ENCODE measurements at regions not wholly inside any gene's neighbourhood (a gene's known extent, or its start where the extent isn't known, plus 50 kb on each side); places are given as distances from the start of the nearest gene placed in this dataset.
"Not testable (repeated sequence)": the region's sequence is repeated elsewhere in the genome, so short reads cannot be mapped to it uniquely, and the experiment has no call there.

- DNase-seq (ENCODE audit: low spot score), result no peak
Observed at GRCh38 chr5:102048940-102049339, 247.1 kb downstream of the SLCO4C1 start.

DNA sequence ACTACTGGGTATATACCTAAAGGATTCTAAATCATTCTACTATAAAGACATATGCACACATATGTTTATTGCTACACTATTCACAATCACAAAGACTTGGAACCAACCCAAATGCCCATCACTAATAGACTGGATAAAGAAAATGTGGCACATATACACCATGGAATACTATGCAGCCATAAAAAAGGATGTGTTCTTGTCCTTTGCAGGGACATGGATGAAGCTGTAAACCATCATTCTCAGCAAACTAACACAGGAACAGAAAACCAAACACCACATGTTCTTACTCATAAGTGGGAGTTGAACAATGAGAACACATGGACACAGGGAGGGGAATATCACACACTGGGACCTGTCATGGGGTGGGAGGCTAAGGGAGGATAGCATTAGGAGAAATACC, 249.0 kb downstream of the SLCO4C1 start:
- DNase-seq (ENCODE audit: low spot score), result not testable (repeated sequence)

- no peak for DNase-seq (ENCODE audit: low spot score)
Observed at GRCh38 chr5:102040326-102040725, 255.8 kb downstream of the SLCO4C1 start.

GRCh38 chr5:102036927-102037326, 259.2 kb downstream of the SLCO4C1 start:
- no peak for DNase-seq (ENCODE audit: low spot score)

DNA sequence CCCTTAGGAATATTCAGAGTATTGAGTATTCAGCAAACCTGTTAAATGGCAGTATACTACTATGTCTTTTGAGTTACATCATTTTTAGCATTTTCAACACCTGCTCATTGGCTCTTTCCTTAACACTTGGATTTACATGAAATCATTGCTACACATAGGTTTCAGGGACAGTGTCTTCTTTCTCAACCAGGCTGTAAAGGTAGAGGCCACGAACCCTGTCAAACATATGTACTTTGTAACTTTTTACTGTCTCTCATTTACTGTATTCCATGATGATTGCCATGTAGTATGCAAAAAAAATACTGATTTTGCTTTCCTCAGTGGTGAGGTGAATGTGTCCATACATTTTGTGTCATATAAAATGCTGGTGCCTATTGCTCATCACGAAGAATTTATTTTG, 264.4 kb downstream of the SLCO4C1 start:
- DNase-seq (ENCODE audit: low spot score), result no peak

DNA sequence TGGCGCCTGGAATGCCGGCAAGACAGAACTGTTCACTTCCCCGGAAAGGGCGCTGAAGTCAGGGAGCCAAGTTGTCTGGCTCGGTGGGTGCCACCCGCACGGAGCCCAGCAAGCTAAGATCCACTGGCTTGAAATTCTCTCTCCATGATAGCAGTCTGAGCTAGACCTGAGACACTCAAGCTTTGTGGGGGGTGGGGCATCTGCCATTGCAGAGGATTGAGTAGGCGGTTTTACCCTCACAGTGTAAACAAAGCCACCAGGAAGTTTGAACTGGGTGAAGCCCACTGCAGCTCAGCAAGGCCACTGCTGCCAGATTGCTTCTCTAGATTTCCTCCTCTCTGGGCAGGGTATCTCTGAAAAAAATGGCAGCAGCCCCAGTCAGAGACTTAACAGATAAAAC, 277.4 kb downstream of the SLCO4C1 start:
- DNase-seq (ENCODE audit: low spot score), result no peak

DNA sequence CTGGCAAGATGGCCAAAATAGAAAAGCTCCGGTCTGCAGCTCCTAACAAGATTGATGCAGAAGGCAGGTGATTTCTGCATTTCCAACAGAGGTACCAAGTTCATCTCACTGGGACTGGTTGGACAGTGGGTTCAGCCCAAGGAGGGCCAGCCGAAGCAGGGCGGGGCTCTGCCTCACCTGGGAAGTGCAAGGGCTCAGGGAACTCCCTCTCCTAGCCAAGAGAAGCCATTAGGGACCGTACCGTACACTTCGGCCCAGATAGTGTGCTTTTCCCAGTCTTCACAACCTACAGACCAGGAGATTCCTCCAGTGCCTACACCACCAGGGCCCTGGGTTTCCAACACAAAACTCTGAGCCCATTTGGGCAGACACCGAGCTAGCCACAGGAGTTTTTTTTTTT, 277.8 kb downstream of the SLCO4C1 start:
- DNase-seq (ENCODE audit: low spot score), result no peak

DNA sequence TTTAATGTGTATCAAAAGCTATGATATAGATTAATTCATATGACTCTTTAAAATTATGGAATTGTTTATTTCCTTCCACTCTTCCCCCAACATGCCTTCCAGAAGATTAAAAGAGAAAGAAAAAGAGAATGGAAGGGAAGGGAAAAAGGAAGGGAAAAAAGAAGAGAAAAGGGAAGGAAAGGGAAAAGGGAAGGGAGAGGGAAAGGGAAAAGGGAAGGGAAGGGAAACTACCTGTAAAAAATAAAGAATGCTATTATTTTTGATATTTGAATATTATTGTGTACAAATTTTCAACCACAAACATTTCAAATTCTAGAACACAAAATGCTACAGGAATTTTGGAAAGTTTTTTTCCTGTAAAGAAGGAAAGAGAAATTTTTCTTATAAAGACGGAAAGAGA, 281.7 kb downstream of the SLCO4C1 start:
- DNase-seq (ENCODE audit: low spot score), result no peak

GRCh38 chr5:102010644-102011043, 285.4 kb downstream of the SLCO4C1 start:
- no peak for DNase-seq (ENCODE audit: low spot score)

GRCh38 chr5:101997235-101997634, 298.8 kb downstream of the SLCO4C1 start:
- DNase-seq (ENCODE audit: low spot score), result no peak

GRCh38 chr5:101995585-101995984, 300.5 kb downstream of the SLCO4C1 start:
- no peak for DNase-seq (ENCODE audit: low spot score)

DNA sequence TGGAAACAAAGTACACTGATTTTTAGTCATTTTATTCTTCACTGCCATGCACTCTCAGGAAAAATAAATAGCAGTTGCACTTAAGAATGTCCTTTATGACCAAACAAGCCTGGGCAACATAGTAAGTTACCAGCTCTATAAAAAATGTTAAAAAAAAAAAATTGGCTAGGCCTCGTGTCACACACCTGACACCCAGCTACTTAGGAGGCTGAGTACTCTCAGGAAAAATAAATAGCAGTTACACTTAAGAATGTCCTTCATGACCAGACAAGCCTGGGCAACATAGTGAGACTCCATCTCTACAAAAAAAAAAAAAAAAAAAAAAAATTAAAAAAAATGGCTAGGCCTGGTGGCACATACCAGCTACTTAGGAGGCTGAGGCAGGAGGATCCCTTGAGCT, 304.6 kb downstream of the SLCO4C1 start:
- DNase-seq (ENCODE audit: low spot score), result no peak

DNA sequence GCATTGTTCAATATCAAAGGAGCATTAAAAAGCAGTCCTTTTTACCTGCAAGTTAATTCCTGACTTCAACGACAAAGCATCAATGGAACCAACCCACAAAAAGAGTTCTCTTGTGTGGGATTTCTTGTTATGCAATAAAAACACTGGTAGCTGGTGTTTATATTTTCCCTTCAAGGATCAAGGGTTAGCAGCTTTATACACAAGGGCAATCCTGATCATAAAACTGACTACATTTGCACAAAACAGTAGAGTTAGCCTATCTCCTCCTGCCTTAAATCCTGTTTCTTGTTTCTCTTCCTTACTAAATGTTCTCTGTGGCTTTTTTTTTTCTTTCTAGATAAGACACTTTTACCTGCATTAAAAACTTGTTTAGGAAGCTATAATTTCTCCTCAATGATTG, 306.4 kb downstream of the SLCO4C1 start:
- no peak for DNase-seq (ENCODE audit: low spot score)

GRCh38 chr5:101977729-101978345, 318.2 kb downstream of the SLCO4C1 start:
- peak; percentile 34 for DNase-seq (ENCODE audit: low spot score)

- DNase-seq (ENCODE audit: low spot score), result no peak
Observed at GRCh38 chr5:101976933-101977332, 319.2 kb downstream of the SLCO4C1 start.

DNA sequence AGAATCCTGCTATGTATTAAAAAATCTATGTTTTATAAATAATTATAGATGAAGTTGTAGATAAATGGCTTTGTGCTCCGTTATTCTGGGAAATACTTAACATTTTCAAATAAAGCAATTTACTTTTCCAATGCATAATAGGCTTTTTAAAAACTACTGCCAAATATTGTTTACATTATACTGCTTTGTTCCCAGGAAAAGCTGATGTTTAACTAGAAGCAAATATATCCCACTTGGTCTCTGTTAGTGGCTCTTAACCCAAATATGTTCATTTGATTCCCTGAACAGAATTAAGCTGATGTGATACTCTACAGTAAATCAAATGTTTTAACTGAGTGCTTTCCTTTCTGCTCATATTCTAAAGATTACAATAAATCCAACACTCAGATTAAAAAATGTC, 326.3 kb downstream of the SLCO4C1 start:
- no peak for DNase-seq (ENCODE audit: low spot score)

- no peak for DNase-seq (ENCODE audit: low spot score)
Observed at GRCh38 chr5:101966476-101966875, 329.6 kb downstream of the SLCO4C1 start.

DNA sequence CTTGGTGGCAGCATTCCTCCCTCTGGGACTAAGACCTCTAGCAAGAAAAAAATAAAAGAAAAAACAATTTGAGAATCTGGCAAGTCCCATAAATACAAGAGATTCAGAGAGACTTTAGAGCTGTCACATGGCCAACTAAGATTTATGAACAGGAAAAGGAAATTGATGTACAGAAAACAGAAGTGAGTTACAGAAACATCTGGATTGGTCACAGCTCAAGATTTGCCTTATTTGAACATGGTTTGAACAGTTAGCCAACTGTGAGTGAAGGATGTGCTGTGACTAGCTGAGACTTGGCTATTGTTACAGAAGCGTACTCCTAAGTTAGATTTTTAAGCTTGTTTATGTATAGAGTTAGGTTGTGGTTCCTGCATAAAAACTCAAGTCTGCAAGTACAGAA, 340.2 kb downstream of the SLCO4C1 start:
- DNase-seq (ENCODE audit: low spot score), result no peak

DNA sequence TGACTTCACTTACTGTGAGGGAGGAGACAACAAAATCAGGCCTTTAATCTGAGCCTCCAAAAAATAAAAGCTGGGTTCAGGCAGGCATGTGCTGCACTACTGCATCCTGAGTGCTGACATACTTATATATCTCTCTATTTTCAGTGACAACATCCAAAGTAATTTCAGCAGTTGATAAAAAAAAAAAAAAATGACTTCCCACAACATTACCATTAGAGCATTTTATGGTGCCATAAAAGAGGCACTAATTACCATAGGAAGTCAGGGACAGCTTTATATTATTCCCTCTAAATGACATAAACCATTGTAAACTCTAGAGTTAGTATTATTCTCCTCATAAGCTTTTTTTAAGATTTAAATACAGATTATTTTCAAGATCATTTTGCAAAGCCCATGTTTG, 346.1 kb downstream of the SLCO4C1 start:
- no peak for DNase-seq (ENCODE audit: low spot score)

DNA sequence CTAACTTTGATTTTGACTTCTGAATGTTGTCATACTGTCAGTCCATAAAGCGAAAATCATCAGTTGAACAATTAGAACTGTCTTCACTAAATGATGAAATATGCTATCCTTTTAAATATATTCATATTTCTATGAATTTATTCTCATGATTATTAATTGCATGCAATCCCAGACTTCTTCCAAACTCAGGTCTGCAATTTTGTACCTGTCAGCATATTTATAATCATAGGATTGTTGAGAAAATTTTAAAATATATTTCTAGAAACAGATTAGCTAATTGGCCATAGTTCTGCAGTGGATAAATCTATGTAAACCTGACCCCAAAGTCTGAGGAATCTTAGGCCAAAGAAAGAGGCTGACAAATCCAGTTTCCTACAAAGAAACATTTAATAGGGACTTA, 347.5 kb downstream of the SLCO4C1 start:
- no peak for DNase-seq (ENCODE audit: low spot score)

GRCh38 chr5:101943784-101944183, 352.3 kb downstream of the SLCO4C1 start:
- no peak for DNase-seq (ENCODE audit: low spot score)

- DNase-seq (ENCODE audit: low spot score), result no peak
Observed at GRCh38 chr5:101942321-101942882, 353.7 kb downstream of the SLCO4C1 start.

- DNase-seq (ENCODE audit: low spot score), result no peak
Observed at GRCh38 chr5:101937041-101937440, 359.0 kb downstream of the SLCO4C1 start.

GRCh38 chr5:101935086-101935485, 361.0 kb downstream of the SLCO4C1 start:
- DNase-seq (ENCODE audit: low spot score), result no peak

All from AG08396 (cell line).